ENCODE measurements at regions not wholly inside any gene's neighbourhood (a gene's known extent, or its start where the extent isn't known, plus 50 kb on each side); places are given as distances from the start of the nearest gene placed in this dataset.
"Not testable (repeated sequence)": the region's sequence is repeated elsewhere in the genome, so short reads cannot be mapped to it uniquely, and the experiment has no call there.

GRCh38 chr7:81064426-81064825, 145.6 kb upstream of the SEMA3C start:
- no peak for DNase-seq (ENCODE audit: low read depth, low spot score)

GRCh38 chr7:81062755-81063154, 143.9 kb upstream of the SEMA3C start:
- no peak for DNase-seq (ENCODE audit: low read depth, low spot score)

- DNase-seq (ENCODE audit: low read depth, low spot score), result not testable (repeated sequence)
These were observed 138.6 kb upstream of the SEMA3C start for GRCh38 chr7:81057469-81057868.

- DNase-seq (ENCODE audit: low read depth, low spot score), result no peak
These were observed 134.8 kb upstream of the SEMA3C start for GRCh38 chr7:81053623-81054022.

GRCh38 chr7:81051811-81052413, 133.1 kb upstream of the SEMA3C start:
- DNase-seq (ENCODE audit: low read depth, low spot score), result no peak

- no peak for DNase-seq (ENCODE audit: low read depth, low spot score)
These were observed 126.7 kb upstream of the SEMA3C start for GRCh38 chr7:81045491-81046030.

GRCh38 chr7:81042646-81043045, 123.8 kb upstream of the SEMA3C start:
- not testable (repeated sequence) for DNase-seq (ENCODE audit: low read depth, low spot score)

- no peak for DNase-seq (ENCODE audit: low read depth, low spot score)
These were observed 121.6 kb upstream of the SEMA3C start for GRCh38 chr7:81040496-81040895.

GRCh38 chr7:81036871-81037270, 118.0 kb upstream of the SEMA3C start:
- DNase-seq (ENCODE audit: low read depth, low spot score), result no peak

GRCh38 chr7:81036057-81036456, 117.2 kb upstream of the SEMA3C start:
- DNase-seq (ENCODE audit: low read depth, low spot score), result no peak

- DNase-seq (ENCODE audit: low read depth, low spot score), result no peak
These were observed 113.1 kb upstream of the SEMA3C start for GRCh38 chr7:81031996-81032395.

- DNase-seq (ENCODE audit: low read depth, low spot score), result no peak
These were observed 112.4 kb upstream of the SEMA3C start for GRCh38 chr7:81031243-81031642.

- no peak for DNase-seq (ENCODE audit: low read depth, low spot score)
These were observed 111.6 kb upstream of the SEMA3C start for GRCh38 chr7:81030472-81030871.

GRCh38 chr7:81029511-81029910, 110.7 kb upstream of the SEMA3C start:
- DNase-seq (ENCODE audit: low read depth, low spot score), result no peak

- peak; percentile 1 for DNase-seq (ENCODE audit: low read depth, low spot score)
These were observed 106.5 kb upstream of the SEMA3C start for GRCh38 chr7:81025360-81025759.

- DNase-seq (ENCODE audit: low read depth, low spot score), result no peak
These were observed 96.1 kb upstream of the SEMA3C start for GRCh38 chr7:81014908-81015307.

GRCh38 chr7:81014266-81014665, 95.4 kb upstream of the SEMA3C start:
- DNase-seq (ENCODE audit: low read depth, low spot score), result no peak

GRCh38 chr7:81013083-81013817, 94.4 kb upstream of the SEMA3C start:
- no peak for DNase-seq (ENCODE audit: low read depth, low spot score)

- no peak for DNase-seq (ENCODE audit: low read depth, low spot score)
These were observed 90.0 kb upstream of the SEMA3C start for GRCh38 chr7:81008901-81009300.

- DNase-seq (ENCODE audit: low read depth, low spot score), result no peak
These were observed 88.2 kb upstream of the SEMA3C start for GRCh38 chr7:81007051-81007450.

GRCh38 chr7:81005254-81005653, 86.4 kb upstream of the SEMA3C start:
- DNase-seq (ENCODE audit: low read depth, low spot score), result no peak

GRCh38 chr7:81004098-81004497, 85.2 kb upstream of the SEMA3C start:
- no peak for DNase-seq (ENCODE audit: low read depth, low spot score)

- DNase-seq (ENCODE audit: low read depth, low spot score), result no peak
These were observed 84.5 kb upstream of the SEMA3C start for GRCh38 chr7:81003326-81003725.

Measured in pulmonary artery endothelial cell (primary cell).